ENCODE measurements at regions not wholly inside any gene's neighbourhood (a gene's known extent, or its start where the extent isn't known, plus 50 kb on each side); places are given as distances from the start of the nearest gene placed in this dataset.

DNA sequence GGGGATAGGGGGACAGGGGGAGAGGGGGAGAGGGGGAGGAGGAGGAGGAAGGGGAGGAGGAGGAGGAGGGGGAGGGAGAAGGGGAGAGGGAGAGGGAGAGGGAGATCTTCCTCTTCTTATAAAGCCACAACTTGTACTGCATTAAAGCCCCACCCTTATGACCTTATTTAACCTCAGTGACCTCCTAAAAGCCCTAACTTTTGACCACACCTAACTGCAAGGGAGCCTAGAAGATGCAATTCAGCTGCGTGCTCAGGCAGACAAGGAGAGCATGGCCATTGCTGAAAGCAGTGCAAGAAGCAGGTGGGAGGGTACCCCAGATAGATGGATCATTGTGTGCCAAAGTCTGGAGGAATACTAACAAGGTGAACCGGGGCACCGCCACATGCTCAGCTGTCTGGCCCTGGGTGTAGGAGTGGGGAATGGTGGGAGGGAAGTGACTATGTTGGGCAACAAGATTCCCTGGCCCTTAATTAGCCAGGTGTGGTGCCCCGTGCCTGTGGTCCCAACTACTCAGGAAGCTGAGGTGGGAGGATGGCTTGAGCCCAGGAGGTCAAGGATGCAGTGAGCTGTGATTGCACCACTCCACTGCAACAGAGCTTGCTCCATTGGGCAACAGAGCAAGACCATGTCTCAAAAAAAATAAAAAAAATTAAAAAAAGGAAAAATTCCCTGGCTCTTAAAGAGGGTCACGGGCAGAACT is 125.4 kb upstream of the BOD1 start:
- DNase-seq (ENCODE audit: low read depth in 2 of 2): no peak

DNA sequence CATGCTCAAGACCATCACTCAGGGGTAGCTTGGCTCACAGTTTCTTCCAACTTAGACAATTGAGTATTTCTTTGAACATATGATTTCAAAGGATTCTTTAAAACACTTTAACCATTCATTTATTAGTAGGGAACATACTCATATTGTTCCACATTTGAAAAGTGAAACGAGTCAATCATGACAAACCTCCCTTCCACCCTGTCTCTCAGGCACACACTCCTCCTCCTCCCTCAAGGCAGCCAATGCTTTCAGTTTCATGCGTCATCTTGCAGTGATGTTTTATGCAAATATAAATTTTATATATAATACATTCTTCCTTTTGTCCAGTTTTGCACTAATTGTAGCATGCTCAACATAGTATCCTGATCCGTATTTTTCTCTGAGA is 126.0 kb upstream of the BOD1 start:
- no peak for DNase-seq (ENCODE audit: low read depth in 2 of 2)

DNA sequence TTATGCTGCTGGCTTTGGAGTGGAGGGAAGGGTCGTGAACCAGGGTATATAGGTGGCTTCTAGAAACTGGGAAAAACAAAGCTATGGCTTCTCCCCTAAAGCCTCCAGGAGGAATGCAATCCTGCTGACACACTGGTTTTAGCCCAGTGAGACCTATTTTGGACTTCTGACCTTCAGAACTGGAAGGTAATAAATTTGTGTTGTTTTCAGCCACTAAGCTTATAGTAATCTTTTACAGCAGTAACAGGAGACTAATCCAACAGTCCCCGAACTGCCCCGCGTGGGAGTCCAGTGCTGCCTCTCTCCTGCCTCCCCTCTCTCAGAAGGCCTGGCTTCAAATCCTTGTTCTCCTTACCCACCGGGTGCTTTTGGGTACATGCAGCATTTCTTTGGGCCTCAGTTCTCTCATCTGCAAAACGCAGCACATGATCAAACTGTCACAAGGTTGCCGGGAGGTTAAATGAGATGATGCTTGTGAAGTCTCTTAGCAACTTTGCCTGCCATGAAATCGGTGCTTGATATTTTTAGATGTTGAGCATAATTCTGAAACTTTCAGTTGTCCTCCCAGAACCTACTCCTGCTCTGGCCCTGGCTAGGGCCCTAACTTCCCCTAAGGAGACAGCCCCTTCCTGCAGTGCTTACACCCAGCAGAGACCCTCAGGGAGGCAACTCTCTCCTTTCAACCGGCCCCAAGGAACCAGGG is 127.3 kb upstream of the BOD1 start:
- DNase-seq (ENCODE audit: low read depth in 2 of 2): no peak

DNA sequence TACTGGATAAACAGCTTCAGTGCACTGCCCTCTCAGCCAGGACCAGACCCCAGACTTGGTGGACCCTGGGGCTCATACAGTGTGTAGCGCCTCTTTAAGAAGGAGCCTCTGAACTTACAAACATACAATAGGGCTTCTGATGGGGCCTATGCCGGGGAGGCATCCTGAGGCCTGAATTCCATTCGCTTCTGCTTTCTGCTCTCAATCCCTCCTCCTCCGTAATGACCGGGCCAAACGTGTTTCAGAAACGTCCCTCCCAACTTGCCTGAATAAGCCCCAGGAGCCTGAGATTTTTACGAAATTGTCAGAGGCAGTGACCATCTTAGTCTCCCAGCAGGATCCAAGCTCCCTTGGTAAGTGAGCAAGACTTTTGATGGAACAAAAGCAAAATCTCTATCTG is 128.1 kb upstream of the BOD1 start:
- no peak for DNase-seq (ENCODE audit: low read depth in 2 of 2)

DNA sequence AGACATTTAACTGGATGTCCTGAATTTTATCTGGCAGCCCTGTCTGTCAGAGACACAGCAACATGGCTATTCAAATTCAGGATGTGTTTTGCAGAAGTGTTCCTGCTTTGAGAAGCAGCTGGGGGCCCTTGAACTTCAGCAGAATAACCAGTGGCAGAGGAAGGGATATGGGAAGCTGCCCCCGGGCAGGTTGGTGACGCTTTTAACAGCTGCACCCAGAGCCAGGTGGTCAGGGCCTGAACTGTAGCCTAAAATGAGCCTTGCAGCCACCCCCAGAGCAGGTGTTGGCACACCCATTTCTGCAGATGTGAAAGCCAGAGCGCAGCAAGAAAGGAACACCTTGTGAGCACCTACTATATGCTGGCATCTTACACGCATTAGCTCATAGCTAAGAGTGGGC is 128.7 kb upstream of the BOD1 start:
- no peak for DNase-seq (ENCODE audit: low read depth in 2 of 2)

DNA sequence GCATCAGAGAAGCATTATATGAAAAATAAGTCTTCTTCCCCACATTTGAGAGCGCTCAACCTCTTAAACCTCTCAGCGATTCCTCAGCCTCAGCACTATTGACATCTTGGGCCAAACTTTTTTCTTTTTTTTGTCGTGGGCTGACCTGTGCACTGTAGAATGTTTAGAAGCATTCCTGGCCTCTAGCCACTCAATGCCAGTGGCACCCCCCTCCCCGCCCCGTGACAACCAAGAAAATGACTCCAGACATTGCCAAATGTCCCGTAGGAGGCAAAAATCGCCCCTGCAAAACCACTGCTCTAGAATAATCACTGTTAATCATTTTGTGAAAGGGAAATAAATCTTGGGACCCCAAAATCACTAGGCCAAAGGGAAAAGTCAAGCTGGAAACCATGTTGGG is 129.1 kb upstream of the BOD1 start:
- no peak for DNase-seq (ENCODE audit: low read depth in 2 of 2)

DNA sequence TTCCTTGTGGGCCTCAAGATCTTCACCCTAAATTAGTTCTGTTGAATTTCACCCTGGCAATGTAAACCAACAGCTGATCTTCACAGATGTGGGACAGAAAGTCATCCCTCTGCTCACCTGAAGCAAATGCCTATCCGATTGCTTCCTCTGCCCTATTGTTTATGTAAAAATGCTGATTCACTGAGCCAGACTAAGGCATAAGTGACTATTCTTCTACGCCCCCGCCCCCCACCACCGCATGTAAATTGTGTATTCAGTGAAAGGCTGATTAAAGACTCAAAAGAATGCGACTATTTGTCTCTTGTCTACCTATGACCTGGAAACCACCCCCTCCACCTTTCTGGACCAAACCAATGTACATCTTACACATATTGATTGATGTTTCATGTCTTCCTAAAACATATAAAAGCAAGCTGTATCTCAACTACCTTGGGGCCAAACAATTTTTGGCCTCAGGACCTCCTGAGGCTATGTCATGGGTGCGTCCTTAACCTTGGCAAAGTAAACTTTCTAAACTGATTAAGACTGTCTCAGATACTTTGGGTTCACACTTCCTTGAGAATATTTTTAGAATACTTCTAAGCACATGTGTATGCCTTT is 129.7 kb upstream of the BOD1 start:
- no peak for DNase-seq (ENCODE audit: low read depth in 2 of 2)

DNA sequence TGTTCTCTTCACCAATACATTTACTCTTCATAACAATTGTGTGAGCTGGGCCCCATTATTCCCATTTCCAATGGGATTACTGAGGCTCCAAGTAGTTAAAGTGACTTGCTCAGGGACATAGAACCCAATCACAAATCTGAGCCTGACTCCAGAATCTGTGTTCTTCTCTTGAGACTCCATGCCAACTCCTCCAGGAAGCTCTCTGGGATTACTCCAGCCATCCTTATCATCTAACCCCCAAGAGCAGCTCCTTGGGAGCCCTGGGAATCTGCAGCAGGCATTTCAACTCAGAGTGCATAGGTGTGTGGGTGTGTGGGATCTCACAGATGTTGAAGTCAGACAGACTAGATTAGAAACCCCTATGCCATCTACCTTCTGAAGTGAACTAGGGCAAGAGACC is 131.4 kb upstream of the BOD1 start:
- no peak for DNase-seq (ENCODE audit: low read depth in 2 of 2)

DNA sequence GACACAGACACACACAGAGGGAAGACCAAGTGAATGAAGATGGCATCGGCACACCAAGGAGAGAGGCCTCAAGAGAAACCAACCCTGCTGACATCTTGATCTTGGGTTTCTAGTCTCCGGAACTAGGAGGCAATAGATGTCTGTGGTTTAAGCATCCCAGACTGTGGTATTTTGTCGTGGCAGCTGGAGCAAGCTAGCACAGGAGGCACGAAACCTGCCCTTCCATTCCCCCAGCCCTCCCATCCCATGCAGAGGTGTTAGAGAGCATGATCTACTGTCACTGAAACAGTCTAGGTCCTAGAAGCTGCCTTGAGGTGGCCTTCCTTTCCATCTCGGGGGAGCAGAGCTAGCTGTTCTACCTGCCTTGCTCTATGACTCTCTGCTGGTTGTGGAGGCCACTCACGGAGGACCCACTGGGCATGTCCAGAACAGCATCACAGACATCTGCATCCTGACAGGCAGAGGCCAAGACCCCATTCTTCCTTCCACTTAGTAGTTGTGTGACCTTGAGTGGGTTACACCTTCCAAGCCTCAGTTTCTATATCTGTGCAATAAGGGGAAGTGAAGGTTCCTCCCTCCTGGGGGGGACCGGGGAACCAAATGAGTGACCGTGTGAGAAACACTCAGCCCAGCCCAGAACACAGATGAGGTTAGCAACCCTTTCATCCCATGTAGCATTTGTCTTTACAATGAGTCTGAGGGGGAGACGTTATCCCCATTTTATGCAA is 134.3 kb upstream of the BOD1 start:
- DNase-seq (ENCODE audit: low read depth in 2 of 2): no peak

DNA sequence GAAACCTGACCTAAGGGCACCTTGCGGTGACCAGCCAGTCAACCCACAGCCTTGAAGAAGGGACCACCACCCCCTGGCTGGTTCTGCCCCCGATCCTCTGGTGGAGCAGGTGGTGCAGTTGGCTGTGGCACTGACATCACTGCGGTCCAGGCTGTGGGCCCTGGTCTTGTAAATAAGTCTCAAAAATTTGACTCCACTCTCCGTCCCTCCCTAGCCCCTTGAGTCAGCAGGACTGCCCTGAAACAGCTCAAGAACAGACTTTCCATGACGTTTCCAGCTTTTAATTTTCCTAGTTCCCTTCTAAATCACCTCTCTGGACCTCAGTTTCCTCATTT is 134.8 kb upstream of the BOD1 start:
- no peak for DNase-seq (ENCODE audit: low read depth in 2 of 2)

DNA sequence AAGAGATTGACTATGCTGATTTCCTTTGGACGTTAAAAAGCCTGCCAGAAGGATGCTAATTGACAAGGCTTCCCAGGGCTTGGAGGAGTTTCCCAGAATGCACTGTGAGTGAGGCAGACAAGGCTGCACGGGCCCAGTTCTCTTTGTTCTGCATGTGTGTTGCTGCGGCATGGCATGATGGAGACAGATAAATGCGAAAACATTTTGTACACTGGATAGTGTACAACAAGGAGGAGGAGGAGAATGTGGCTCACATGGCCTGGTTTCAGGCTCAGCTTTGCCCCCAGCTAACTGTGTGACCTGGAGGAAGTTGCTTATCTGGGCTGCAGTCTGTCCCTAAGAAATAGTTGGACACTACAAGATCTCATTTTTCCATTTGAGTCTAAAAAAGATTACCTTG is 135.5 kb upstream of the CPEB4 start:
- DNase-seq (ENCODE audit: low read depth in 2 of 2): no peak

DNA sequence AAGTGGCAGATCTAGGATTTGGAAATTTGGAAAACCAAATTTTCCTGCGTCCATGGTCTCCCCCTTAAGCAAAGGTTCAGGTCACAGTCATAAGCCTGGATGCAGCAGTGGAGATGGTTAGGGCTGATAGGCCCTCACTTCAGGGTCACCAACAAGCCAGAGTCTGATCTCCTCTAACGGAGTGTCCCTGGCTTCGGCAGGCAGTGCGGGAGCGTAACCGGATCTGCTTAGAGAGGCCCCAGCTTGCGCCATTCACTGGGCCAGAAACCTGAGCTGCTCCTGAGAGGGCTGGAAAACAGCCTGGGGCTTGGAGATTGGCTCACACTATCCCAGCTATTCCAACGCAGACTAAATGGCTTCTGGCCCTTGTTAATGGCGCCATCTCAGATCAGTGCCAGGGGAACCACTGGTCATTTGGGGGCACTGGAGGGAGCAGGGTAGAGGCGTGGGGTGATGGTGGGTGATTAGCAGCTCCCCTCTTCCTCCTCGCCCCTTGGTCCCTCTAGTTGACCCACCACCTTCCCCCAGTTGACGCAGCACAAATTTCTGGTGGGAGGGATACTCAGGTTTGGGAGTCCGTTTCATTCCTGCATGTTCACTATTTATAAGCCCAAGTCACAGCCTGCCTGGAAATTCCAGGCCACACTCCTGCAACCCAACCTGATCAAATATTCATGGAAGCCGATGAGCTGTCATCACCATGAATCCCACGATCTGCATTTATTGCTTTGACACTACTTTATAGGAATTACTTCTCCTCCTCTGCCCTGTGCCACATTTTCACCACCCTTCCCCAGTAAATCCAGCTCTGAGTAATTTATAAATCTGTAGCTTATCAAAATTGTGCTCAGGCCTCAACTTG is 134.6 kb upstream of the CPEB4 start:
- no peak for DNase-seq (ENCODE audit: low read depth in 2 of 2)

DNA sequence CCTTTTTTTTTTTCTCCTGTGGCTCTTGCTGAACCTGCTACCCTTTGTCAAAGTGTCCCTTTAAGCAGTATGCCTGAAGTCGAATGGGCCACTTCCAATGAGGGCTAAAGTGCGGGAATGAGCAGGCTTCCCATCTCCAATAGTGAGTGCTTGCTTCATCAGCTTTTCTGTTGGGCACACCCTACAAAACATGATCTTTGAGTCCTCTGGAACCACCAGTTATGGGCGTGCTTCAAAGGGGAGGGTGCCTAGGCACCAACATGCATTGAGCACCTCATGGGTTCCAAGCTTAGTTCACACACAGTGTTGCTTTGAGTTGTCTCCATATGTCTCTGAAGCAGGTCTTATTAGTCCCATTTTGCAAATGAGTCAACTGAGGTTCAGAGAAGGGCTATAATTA is 132.8 kb upstream of the CPEB4 start:
- DNase-seq (ENCODE audit: low read depth in 2 of 2): no peak

DNA sequence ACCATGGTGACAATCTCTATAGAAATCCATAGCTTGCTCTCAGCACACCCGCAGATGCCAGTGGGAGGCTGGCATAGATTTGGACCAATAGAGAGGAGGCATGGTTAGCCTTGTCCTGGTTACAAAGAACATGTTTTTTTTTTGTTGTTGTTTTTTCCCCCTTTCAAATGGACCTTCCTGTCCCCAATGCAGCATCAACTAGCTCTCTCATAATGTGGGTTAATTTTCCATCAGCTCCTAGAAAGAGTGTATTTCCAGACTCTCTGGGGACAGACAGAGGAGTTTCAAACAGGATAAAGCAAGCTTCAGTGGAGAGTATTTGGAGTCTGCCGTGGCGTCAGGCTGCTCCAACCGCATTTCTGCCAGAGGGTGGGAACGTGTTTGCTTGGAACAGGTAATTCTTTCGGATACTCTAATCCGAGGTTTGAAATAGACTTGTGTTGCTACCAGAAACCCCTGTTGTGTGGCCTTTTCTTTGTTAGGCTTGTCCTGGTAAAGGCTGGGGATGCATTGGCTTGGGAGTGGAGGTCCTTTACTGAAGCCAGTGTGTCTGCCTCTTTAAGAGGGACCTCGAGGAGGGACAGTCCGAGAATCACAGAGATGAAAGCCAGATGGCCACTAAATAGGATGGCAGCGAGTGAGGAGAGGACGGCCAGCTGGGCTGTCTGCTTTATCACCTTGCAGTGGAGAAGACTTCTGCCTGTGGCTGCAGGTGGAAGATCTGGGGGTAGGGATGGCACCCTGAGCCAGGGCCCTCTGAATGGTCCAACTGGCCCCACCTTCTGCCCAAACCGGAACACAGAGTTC is 130.5 kb upstream of the CPEB4 start:
- DNase-seq (ENCODE audit: low read depth in 2 of 2): no peak

DNA sequence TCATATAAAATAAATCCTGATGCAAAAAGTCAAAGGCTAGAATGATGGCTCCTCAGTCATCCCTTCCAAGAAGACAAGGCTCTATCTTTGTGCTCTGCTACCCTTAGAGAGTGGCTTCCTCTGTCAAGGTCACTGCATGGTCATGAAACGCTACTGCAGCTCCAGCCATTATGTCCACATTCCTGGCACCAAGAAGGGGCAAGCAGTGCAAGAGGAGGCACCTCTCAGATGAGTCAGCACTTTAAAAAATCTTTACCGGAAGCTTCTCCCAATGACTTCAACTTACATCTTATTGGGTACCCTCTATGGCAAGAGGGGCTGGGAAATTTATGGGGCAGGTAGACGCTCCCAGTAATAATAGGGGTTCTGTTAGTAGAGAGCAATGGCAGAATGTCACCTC is 129.5 kb upstream of the CPEB4 start:
- DNase-seq (ENCODE audit: low read depth in 2 of 2): no peak

DNA sequence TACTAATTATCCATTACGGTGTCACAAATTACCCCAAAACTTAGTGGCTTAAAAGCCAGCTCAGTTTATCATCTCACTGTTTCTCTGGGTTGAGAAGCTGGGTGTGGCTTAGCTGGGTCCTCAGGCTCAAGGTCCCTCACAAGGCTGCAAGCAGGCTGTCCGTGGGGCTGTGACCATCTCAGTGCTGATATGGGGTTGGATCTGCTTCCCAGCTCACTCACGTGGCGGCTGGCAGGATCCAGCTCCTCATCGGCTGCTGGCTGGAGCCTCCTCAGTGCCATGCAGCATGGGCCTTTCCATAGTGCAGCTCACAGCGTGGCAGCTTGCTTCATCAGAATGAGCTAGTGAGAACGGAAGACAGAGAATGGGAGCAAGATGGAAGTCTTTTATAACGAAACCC is 128.5 kb upstream of the CPEB4 start:
- no peak for DNase-seq (ENCODE audit: low read depth in 2 of 2)

DNA sequence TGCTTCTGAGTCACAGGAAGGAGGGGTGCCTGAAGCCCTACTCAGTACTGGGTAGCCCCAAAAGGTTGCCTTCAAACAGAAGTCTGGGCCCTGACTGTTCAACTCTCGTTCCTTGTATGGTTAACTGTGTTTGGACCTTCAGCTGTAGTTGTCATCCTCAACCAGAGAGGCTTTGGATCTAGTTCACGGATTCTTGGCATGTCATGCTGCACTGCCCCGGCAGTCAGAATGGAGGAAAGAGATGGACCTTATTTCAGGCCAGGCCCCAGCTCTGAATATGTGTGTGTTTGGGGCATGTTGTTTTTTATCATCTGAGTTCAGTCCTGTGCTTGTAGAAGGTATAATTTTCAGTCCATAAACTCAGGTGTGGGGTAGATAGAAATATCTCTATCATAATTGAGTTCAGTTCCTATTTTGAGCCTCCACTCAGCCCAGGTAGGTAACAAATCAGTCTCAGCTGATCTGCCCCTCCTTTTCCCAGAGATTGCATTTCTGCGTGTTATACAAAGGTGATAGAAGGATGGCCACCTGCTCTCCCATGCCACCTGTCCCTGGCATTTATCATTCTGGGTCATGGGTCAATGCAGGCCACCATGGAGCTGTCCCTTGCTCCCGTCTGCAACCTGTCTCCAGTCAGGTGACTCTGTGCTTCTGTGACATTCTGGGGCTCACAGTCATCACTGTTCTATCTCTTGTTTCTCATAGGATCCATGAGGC is 127.5 kb upstream of the CPEB4 start:
- DNase-seq (ENCODE audit: low read depth in 2 of 2): no peak

DNA sequence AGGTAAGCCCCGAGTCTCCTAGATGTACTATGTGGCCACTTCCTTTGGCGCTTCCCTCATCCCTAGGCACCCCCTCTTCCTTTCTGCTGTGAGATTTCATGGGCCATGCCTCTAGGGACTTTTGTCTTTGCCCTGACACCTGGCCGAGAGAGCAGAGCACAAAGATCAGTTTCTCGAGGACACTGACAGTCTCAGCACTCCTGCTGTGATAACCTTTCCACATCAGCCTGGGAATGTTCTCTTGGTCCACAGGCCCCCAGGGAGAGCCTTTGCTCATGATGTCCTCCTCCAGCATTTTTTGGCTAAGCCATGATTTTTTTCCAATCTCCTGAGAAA is 127.0 kb upstream of the CPEB4 start:
- no peak for DNase-seq (ENCODE audit: low read depth in 2 of 2)

DNA sequence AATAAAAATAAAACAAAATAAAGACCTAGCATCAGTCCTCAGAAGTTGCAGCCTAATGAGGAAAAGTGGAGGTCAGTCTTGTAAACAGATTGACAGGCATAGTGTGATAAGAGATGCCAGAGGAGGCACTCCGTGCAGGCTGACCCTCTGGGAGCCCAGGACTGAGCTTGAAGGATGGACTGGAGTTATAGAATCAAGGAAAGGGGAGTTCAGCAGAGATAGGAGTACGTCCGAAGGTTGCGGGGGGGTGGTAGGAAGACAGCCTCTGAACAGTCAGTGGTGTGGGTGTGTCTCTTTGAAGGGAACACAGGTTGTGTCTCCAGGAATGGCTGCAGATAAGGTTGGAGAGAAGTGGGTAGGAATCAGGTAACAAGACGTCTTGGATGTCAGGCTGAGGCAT is 126.1 kb upstream of the CPEB4 start:
- no peak for DNase-seq (ENCODE audit: low read depth in 2 of 2)

DNA sequence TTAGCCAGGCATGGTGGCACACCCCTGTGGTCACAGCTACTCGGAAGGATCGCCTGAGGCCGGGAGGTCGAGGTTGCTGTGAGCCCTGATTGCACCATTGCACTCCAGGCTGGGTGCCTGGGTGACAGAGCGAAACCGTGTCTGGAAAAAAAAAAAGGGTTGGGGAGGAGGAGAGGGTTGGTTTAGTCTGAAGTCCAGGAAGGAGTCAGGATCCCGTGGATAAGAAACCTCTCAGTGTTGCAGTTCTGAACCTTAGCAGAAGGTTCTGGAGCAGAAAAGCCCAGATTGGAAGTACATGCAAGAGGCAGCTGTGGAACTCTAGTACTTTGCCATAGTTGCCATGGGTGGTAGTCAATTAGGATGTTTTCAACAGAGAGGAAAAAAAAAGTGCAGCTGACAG is 125.2 kb upstream of the CPEB4 start:
- no peak for DNase-seq (ENCODE audit: low read depth in 2 of 2)

DNA sequence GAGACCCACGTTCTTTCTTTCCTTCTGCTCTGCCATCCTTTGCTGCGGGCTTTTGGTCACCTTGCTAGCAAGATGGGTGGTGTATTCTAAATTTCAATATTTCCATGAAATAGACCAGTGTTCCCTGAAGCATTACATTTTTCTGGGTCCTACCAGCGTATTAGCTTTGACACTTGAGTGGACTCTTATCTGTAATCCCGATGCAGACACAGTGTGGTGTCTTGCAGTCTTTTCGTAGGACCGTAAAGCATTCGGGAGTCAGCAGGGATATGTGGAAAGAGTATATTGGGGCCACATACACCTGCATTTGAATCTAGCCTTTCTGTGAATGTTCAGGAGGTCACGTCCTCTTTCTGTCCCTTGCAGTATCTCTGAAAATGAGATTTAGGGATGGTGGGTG is 124.7 kb upstream of the CPEB4 start:
- DNase-seq (ENCODE audit: low read depth in 2 of 2): no peak

Data from stimulated activated CD4-positive, alpha-beta T cell treated with anti-CD3 and anti-CD28 coated beads, Interleukin-4, amount 100 ng/mL, for 48 hours (primary cell).